Lower lobe of right lung (tissue), 2 donors: ENCODE measurements at regions not wholly inside any gene's neighbourhood (a gene's known extent, or its start where the extent isn't known, plus 50 kb on each side); places are given as distances from the start of the nearest gene placed in this dataset.

Experiments used
- ATAC-seq, 2 donors: fragments of 200-7000 bp; cut with Tn5 transposase; one replicate each; pipeline ENCODE4 v1.9.1; 2020 to 2022; ENCODE audit warnings: mild to moderate bottlenecking in 2 of 2, moderate library complexity in 2 of 2
- DNase-seq: peaks from one replicate; pipeline ENCODE4 v3.0.0-alpha.2; 2020
- H3K27ac ChIP-seq: fragments of 200-600 bp; one replicate; pipeline ENCODE4 v1.8.0; 2022
- H3K27me3 ChIP-seq: fragments of 200-600 bp; one replicate; pipeline ENCODE4 v1.8.0; 2022; ENCODE audit warnings: low read depth
- H3K36me3 ChIP-seq: fragments of 200-600 bp; one replicate; pipeline ENCODE4 v1.8.0; 2022; ENCODE audit warnings: mild to moderate bottlenecking
- H3K4me1 ChIP-seq: fragments of 200-600 bp; one replicate; pipeline ENCODE4 v1.8.0; 2022
- H3K4me3 ChIP-seq: fragments of 200-600 bp; one replicate; pipeline ENCODE4 v1.8.0; 2022; ENCODE audit warnings: mild to moderate bottlenecking
- H3K9me3 ChIP-seq: fragments of 200-600 bp; one replicate; pipeline ENCODE4 v1.8.0; 2022
- CTCF ChIP-seq: fragments of 200-600 bp; IDR thresholded peaks from one replicate; pipeline ENCODE4 v1.8.0; 2022; ENCODE audit warnings: antibody characterized with exemption, mild to moderate bottlenecking
- intact Hi-C: fragments of 100-400 bp; cut with DNase I; formaldehyde crosslinking; loops from one replicate; pipeline ENCODE4 v1.11.0; 2022
- donor health status: DM: no; HTN: yes; CAD: no; lungs with severe emphysema.

GRCh38 chr3:127132876-127133275 is 60.1 kb upstream of the PRR23E start:
- peaks cover 13% of the 10 kb centered on the region for H3K4me1 ChIP-seq
- intact Hi-C loops = no loop called here
- H3K4me3 ChIP-seq = no peak overlapping the region
- no peak for TF ChIP-seq CTCF
- no peak for DNase-seq
- H3K36me3 ChIP-seq = no peaks in the 10 kb centered on the region
- H3K27me3 ChIP-seq = peaks cover 42% of the 10 kb centered on the region
- no peak overlapping the region for H3K27ac ChIP-seq
- no peak for ATAC-seq
- H3K9me3 ChIP-seq = no peaks in the 10 kb centered on the region

GRCh38 chr3:127133971-127134370 is 59.0 kb upstream of the PRR23E start:
- TF ChIP-seq CTCF = no peak
- intact Hi-C loops = no loop called here
- no peak for ATAC-seq
- Histone ChIP-seq H3K27ac (no peak overlapping the region), H3K27me3 (peaks cover 42% of the 10 kb centered on the region), H3K36me3 (no peaks in the 10 kb centered on the region), H3K9me3 (no peaks in the 10 kb centered on the region), H3K4me3 (no peak overlapping the region), H3K4me1 (peaks cover 13% of the 10 kb centered on the region)
- DNase-seq = no peak

GRCh38 chr3:127134466-127134865 is 58.5 kb upstream of the PRR23E start:
- H3K4me3 ChIP-seq = no peak overlapping the region
- peaks cover 42% of the 10 kb centered on the region for H3K27me3 ChIP-seq
- peaks cover 13% of the 10 kb centered on the region for H3K4me1 ChIP-seq
- H3K27ac ChIP-seq = no peak overlapping the region
- H3K9me3 ChIP-seq = no peaks in the 10 kb centered on the region
- intact Hi-C loops = no loop called here
- no peak for DNase-seq
- H3K36me3 ChIP-seq = no peaks in the 10 kb centered on the region
- ATAC-seq = no peak
- no peak for TF ChIP-seq CTCF

- H3K4me3 ChIP-seq = peak overlapping the region; percentile 35
- DNase-seq (no peak), ATAC-seq (no peak)
- peaks cover 42% of the 10 kb centered on the region for H3K27me3 ChIP-seq
- intact Hi-C loops = no loop called here
- H3K27ac ChIP-seq = no peak overlapping the region
- TF ChIP-seq CTCF = no peak
- H3K4me1 ChIP-seq = peaks cover 13% of the 10 kb centered on the region
- H3K9me3 ChIP-seq = no peaks in the 10 kb centered on the region
- H3K36me3 ChIP-seq = no peaks in the 10 kb centered on the region
These were observed 58.1 kb upstream of the PRR23E start for GRCh38 chr3:127134887-127135240.

GRCh38 chr3:127135241-127136023 is 57.5 kb upstream of the PRR23E start:
- peaks cover 42% of the 10 kb centered on the region for H3K27me3 ChIP-seq
- peak; percentile 8 to 26 for ATAC-seq

More at GRCh38 chr3:127135241-127136023, 57.5 kb upstream of the PRR23E start:
- Histone ChIP-seq H3K9me3 (no peaks in the 10 kb centered on the region), H3K36me3 (no peaks in the 10 kb centered on the region), H3K4me3 (peak overlapping the region; percentile 35), H3K27ac (no peak overlapping the region), H3K4me1 (peaks cover 13% of the 10 kb centered on the region)
- DNase-seq = peak; percentile 40
- no peak for TF ChIP-seq CTCF
- intact Hi-C loops = no loop called here
